Panc1 (cell line): ENCODE measurements at regions not wholly inside any gene's neighbourhood (a gene's known extent, or its start where the extent isn't known, plus 50 kb on each side); places are given as distances from the start of the nearest gene placed in this dataset.

ENCODE experiments used
- CTCF ChIP-seq: fragments of 450-650 bp; IDR thresholded peaks from 2 replicates; pipeline ENCODE4 v1.5.1; 2017; ENCODE audit warnings: mild to moderate bottlenecking
- POLR2AphosphoS5 ChIP-seq: IDR thresholded peaks from 2 replicates; pipeline ENCODE4 v1.6.1; 2012; ENCODE audit warnings: mild to moderate bottlenecking, low read depth, low read length, moderate library complexity
- REST ChIP-seq, 2 experiments: IDR thresholded peaks; 2 replicates each; pipeline ENCODE4 v1.6.1; 2011 to 2012; ENCODE audit warnings: low read depth in 2 of 2, control low read depth in 1 of 2, low read length in 1 of 2, mild to moderate bottlenecking in 1 of 2, moderate library complexity in 1 of 2; ENCODE audit not compliant: insufficient read depth in 1 of 2
- SIN3A ChIP-seq: IDR thresholded peaks from 2 replicates; pipeline ENCODE4 v1.6.1; 2012; ENCODE audit warnings: low read depth, mild to moderate bottlenecking, low read length, moderate library complexity, borderline replicate concordance; ENCODE audit not compliant: insufficient read depth

GRCh38 chr14:29240066-29240465 lies 473.5 kb downstream of the FOXG1 start:
- TF ChIP-seq CTCF (no peak), POLR2AphosphoS5 (no peak), SIN3A (no peak), REST (IDR thresholded peaks at IDR 0.05; ENCODE audit: insufficient read depth in 1 of 2, low read depth in 2 of 2, low read length in 1 of 2) (no peak)
